Spleen (tissue), 11 donors: ENCODE measurements at regions not wholly inside any gene's neighbourhood (a gene's known extent, or its start where the extent isn't known, plus 50 kb on each side); places are given as distances from the start of the nearest gene placed in this dataset.
A peak's percentile ranks its signal among the peaks of the same experiment; 100 is the strongest.

Source experiments
- DNase-seq: peaks from one replicate; pipeline ENCODE4 v3.0.0-alpha.2; 2020
- H3K27ac ChIP-seq, 8 donors: fragments of 200-600 bp; sonication (generic) in 7 of 8; 1 replicate in 4 of 8; 2 replicates in 4 of 8; pipeline versions ENCODE4 v1.5.0 to v1.8.0; 2016 to 2021; ENCODE audit warnings: inconsistent platforms in 4 of 8, mild to moderate bottlenecking in 4 of 8, moderate library complexity in 1 of 8
- H3K27me3 ChIP-seq, 7 donors: fragments of 200-600 bp; sonication (generic) in 6 of 7; replicated peaks in 1 of 7; 1 replicate in 4 of 7; 2 replicates in 3 of 7; pipeline versions ENCODE4 v1.5.0 to v1.8.0; 2016 to 2021; ENCODE audit warnings: inconsistent platforms in 3 of 7, mild to moderate bottlenecking in 1 of 7
- H3K36me3 ChIP-seq, 6 donors: fragments of 200-600 bp; sonication (generic) in 5 of 6; 1 replicate in 4 of 6; 2 replicates in 2 of 6; pipeline versions ENCODE4 v1.5.0 to v1.8.0; 2016 to 2021; ENCODE audit warnings: inconsistent platforms in 2 of 6
- H3K4me1 ChIP-seq, 6 donors: fragments of 200-600 bp; sonication (generic) in 5 of 6; 1 replicate in 3 of 6; 2 replicates in 3 of 6; pipeline versions ENCODE4 v1.5.0 to v1.8.0; 2016 to 2021; ENCODE audit warnings: inconsistent platforms in 3 of 6
- H3K4me3 ChIP-seq, 8 donors: fragments of 200-600 bp; sonication (generic) in 7 of 8; 1 replicate in 4 of 8; 2 replicates in 4 of 8; pipeline versions ENCODE4 v1.5.0 to v1.8.0; 2016 to 2021; ENCODE audit warnings: inconsistent platforms in 4 of 8, mild to moderate bottlenecking in 4 of 8, moderate library complexity in 2 of 8
- H3K9me3 ChIP-seq, 8 donors: fragments of 200-600 bp; sonication (generic) in 7 of 8; 1 replicate in 4 of 8; 2 replicates in 4 of 8; pipeline versions ENCODE4 v1.5.0 to v1.8.0; 2016 to 2021; ENCODE audit warnings: inconsistent platforms in 4 of 8
- CTCF ChIP-seq, 11 experiments: fragments of 200-600 bp in 7 of 11; fragments of 450-650 bp in 4 of 11; sonication (generic) in 4 of 11; IDR thresholded peaks in 8 of 11; conservative IDR thresholded peaks in 3 of 11; 1 replicate in 7 of 11; 2 replicates in 4 of 11; pipeline versions ENCODE4 v1.4.0 to v1.8.0; 2016 to 2021; ENCODE audit warnings: antibody characterized with exemption in 11 of 11, inconsistent platforms in 4 of 11, mild to moderate bottlenecking in 1 of 11
- POLR2A ChIP-seq, 3 donors: fragments of 450-650 bp; IDR thresholded peaks; one replicate each; pipeline ENCODE4 v1.5.1; 2017; ENCODE audit warnings: antibody characterized with exemption in 3 of 3, mild to moderate bottlenecking in 1 of 3
- POLR2AphosphoS5 ChIP-seq, 3 donors: sonication (generic); formaldehyde crosslinking; IDR thresholded peaks; one replicate each; pipeline ENCODE4 v1.5.1; 2017; ENCODE audit warnings: antibody characterized with exemption in 3 of 3
- WGBS, 5 donors: extraction: QIAGEN DNeasy Blood & Tissue Kit in 3 of 5; methylation state at CpG; one replicate each; pipeline versions ENCODE4 v1.1.5 to v1.1.7; 2013 to 2018; 5-methylcytosine and 5-hydroxymethylcytosine counted together
- intact Hi-C: fragments of 100-400 bp; cut with DNase I; formaldehyde crosslinking; loops from one replicate; pipeline ENCODE4 v1.15.0; 2023; ENCODE audit warnings: low total_unique reads
- donor health status: healthy with polysubstance abuse.
- donor health status: DM: no; HTN: no; CAD: no; lungs with moderate emphysema.
- donor health status: DM: no; HTN: no; CAD: no.
- donor health status: Bipolar disorder and iron deficiency.
- donor health status: healthy.
- donor health status: DM: no; HTN: no; CAD: no.
- donor health status: DM: yes; HTN: yes; CAD: no.

DNA sequence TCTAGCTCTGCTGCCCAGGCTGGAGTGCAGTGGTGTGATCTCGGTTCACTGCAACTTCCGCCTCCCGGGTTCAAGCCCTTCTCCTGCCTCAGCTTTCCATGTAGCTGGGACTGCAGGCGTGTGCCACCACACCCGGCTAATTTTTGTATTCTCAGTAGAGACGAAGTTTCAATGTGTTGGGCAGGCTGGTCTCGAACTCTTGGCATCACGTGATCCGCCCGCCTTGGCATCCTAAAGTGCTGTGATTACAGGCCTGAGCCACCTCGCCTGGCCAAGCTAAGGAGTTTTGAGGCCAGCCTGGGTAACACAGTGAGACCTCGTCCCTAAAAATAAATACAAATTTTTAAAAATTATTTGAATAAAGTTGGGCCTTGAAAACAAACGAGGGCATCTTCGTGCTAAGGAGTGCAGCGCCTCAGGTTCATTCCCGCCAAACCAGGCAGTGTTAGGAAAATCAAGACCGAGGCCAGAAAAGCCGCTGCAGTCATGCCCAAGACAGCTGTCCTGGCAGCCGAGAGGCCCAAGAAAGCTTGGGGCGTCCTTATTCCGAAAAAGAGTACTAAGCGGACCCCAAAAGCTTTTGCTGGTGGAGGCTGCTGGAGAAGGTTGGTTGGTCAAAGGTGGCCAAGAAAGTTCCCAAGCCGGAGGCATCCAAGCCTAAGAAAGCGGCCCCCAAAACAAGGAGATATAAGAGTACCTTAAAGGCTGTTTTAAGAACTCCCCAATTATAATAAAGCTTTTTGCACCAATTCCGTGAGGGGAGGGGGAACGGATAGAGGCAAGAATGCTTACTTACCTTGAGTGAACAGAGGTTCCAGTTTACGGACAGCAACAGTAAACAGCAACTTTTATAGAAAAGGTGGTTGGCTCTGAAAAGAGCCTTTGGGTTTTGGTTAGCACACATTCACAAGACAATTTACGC, 109.0 kb downstream of the HFE start:
- H3K27ac ChIP-seq: peak overlapping the region; percentile 86 to 100 (median 98)
- no peaks in the 10 kb centered on the region for H3K27me3 ChIP-seq
- 16 to 31% (median 25%) methylated on average over 28 of the region's 28 CpGs for WGBS, 5 donors
- peaks cover 3 to 59% (median 24%) of the 10 kb centered on the region in 6 donors for H3K4me1 ChIP-seq
- no peaks in the 10 kb centered on the region for H3K9me3 ChIP-seq
- H3K4me3 ChIP-seq: peak overlapping the region; percentile 31 to 82 (median 55)
- no peak for TF ChIP-seq CTCF (IDR thresholded peaks at IDR 0.05 in 8 of 11, conservative IDR thresholded peaks at IDR 0.05 in 3 of 11)
- TF ChIP-seq POLR2A (IDR thresholded peaks at IDR 0.05): peak in 1 of 3 donors; percentile 6
- TF ChIP-seq POLR2AphosphoS5 (IDR thresholded peaks at IDR 0.05): peak in 1 of 3 donors; percentile 40
- DNase-seq: peak; percentile 85
- intact Hi-C loops: loop anchor here (5.0 kb wide), 1 partner anchor 39 kb away; a partner anchor contains a TSS
- peaks cover 0 to 8% (median 0%) of the 10 kb centered on the region in 6 donors for H3K36me3 ChIP-seq

- peak; percentile 93 for DNase-seq
- intact Hi-C loops: loop anchor here (5.0 kb wide), 1 partner anchor 40 kb away; a partner anchor contains a TSS
Observed at GRCh38 chr6:26196846-26197635, 109.8 kb downstream of the HFE start.

DNA sequence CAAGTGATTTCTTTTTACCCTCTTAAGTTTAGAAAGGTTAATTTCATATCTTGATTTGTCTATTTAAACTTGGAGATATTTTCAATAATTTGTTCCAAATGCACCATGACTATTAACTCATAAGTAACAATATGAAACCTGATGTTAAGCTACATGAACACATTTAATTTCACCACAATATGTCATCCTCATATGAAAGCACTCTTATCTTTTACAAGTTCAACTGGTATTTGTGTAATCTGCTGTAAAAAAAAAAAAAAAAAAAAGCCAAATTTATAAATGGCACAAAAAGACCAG, 110.4 kb downstream of the HFE start:
- intact Hi-C loops: loop anchor here (5.0 kb wide), 1 partner anchor 40 kb away; a partner anchor contains a TSS
- Histone ChIP-seq H3K9me3 (no peaks in the 10 kb centered on the region), H3K4me3 (peak overlapping the region; percentile 31 to 82 (median 55)), H3K36me3 (peaks cover 0 to 2% (median 0%) of the 10 kb centered on the region in 6 donors), H3K4me1 (peaks cover 3 to 60% (median 24%) of the 10 kb centered on the region in 6 donors), H3K27me3 (no peaks in the 10 kb centered on the region), H3K27ac (peak overlapping the region; percentile 86 to 100 (median 98))
- DNase-seq: no peak
- TF ChIP-seq CTCF (IDR thresholded peaks at IDR 0.05 in 8 of 11, conservative IDR thresholded peaks at IDR 0.05 in 3 of 11) (no peak), POLR2AphosphoS5 (IDR thresholded peaks at IDR 0.05) (no peak), POLR2A (IDR thresholded peaks at IDR 0.05) (no peak)

More at GRCh38 chr6:26196846-26197635, 109.8 kb downstream of the HFE start:
- Histone ChIP-seq H3K4me1 (peaks cover 3 to 60% (median 24%) of the 10 kb centered on the region in 6 donors), H3K36me3 (peaks cover 0 to 8% (median 0%) of the 10 kb centered on the region in 6 donors), H3K27me3 (no peaks in the 10 kb centered on the region), H3K4me3 (peak overlapping the region; percentile 31 to 82 (median 55)), H3K9me3 (no peaks in the 10 kb centered on the region), H3K27ac (peak overlapping the region; percentile 86 to 100 (median 98))
- peak; percentile 99 to 100 (median 100) for TF ChIP-seq POLR2AphosphoS5 (IDR thresholded peaks at IDR 0.05)
- peak in 1 of 11 experiments; percentile 5 for TF ChIP-seq CTCF (IDR thresholded peaks at IDR 0.05 in 8 of 11, conservative IDR thresholded peaks at IDR 0.05 in 3 of 11)
- peak; percentile 90 to 94 (median 90) for TF ChIP-seq POLR2A (IDR thresholded peaks at IDR 0.05)
- 0 to 1% (median 0%) methylated on average over 24 to 51 of the region's 51 CpGs for WGBS, 5 donors
